Mesendoderm (in vitro differentiated cells): ENCODE measurements at regions not wholly inside any gene's neighbourhood (a gene's known extent, or its start where the extent isn't known, plus 50 kb on each side); places are given as distances from the start of the nearest gene placed in this dataset.
"Not testable (repeated sequence)": the region's sequence is repeated elsewhere in the genome, so short reads cannot be mapped to it uniquely, and the experiment has no call there.

ENCODE experiments used
- DNase-seq: peaks from one replicate; pipeline ENCODE4 v3.0.0; 2013
- H2AK5ac ChIP-seq: 2 replicates; pipeline ENCODE4 v1.6.1; 2013; ENCODE audit warnings: low read length, inconsistent platforms
- H2BK120ac ChIP-seq: 2 replicates; pipeline ENCODE4 v1.6.1; 2013; ENCODE audit warnings: low read depth, mild to moderate bottlenecking, low read length, moderate library complexity, mixed read lengths
- H2BK15ac ChIP-seq: replicated peaks from 2 replicates; pipeline ENCODE4 v1.6.1; 2013; ENCODE audit warnings: low read depth, mild to moderate bottlenecking, moderate library complexity
- H2BK5ac ChIP-seq: 2 replicates; pipeline ENCODE4 v1.6.1; 2013; ENCODE audit warnings: low read length, inconsistent platforms
- H3K18ac ChIP-seq: 2 replicates; pipeline ENCODE4 v1.6.1; 2013; ENCODE audit warnings: mild to moderate bottlenecking, low read length, mixed read lengths
- H3K23ac ChIP-seq: one replicate; pipeline ENCODE4 v1.6.1; 2013; ENCODE audit warnings: low read length
- H3K27ac ChIP-seq: 2 replicates; pipeline ENCODE4 v1.5.1; 2013; ENCODE audit warnings: low read depth, mild to moderate bottlenecking, inconsistent platforms, low read length, moderate library complexity
- H3K27me3 ChIP-seq: 2 replicates; pipeline ENCODE4 v1.6.1; 2013; ENCODE audit warnings: low read length, control low read depth, mild to moderate bottlenecking, inconsistent platforms; ENCODE audit not compliant: insufficient read depth, poor library complexity
- H3K36me3 ChIP-seq: 2 replicates; pipeline ENCODE4 v1.6.1; 2013; ENCODE audit warnings: low read length, inconsistent platforms; ENCODE audit not compliant: control insufficient read depth, insufficient read depth
- H3K4ac ChIP-seq: one replicate; pipeline ENCODE4 v1.6.1; 2013; ENCODE audit warnings: low read depth, mild to moderate bottlenecking, low read length, moderate library complexity
- H3K4me1 ChIP-seq: 2 replicates; pipeline ENCODE4 v1.6.1; 2013; ENCODE audit warnings: low read depth, low read length, inconsistent platforms; ENCODE audit not compliant: control insufficient read depth
- H3K4me2 ChIP-seq: 2 replicates; pipeline ENCODE4 v1.6.1; 2013; ENCODE audit warnings: low read length
- H3K4me3 ChIP-seq: 2 replicates; pipeline ENCODE4 v1.5.1; 2013; ENCODE audit warnings: mild to moderate bottlenecking, low read length
- H3K56ac ChIP-seq: one replicate; pipeline ENCODE4 v1.6.1; 2013; ENCODE audit warnings: low read length
- H3K79me1 ChIP-seq: 2 replicates; pipeline ENCODE4 v1.6.1; 2013; ENCODE audit warnings: low read length, inconsistent platforms
- H3K79me2 ChIP-seq: 2 replicates; pipeline ENCODE4 v1.6.1; 2013; ENCODE audit warnings: mild to moderate bottlenecking, low read length; ENCODE audit not compliant: control insufficient read depth, insufficient read depth
- H3K9ac ChIP-seq: 2 replicates; pipeline ENCODE4 v1.6.1; 2013; ENCODE audit warnings: low read length, inconsistent platforms
- H4K5ac ChIP-seq: one replicate; pipeline ENCODE4 v1.6.1; 2013; ENCODE audit warnings: low read length
- H4K8ac ChIP-seq: one replicate; pipeline ENCODE4 v1.6.1; 2013; ENCODE audit warnings: low read depth, mild to moderate bottlenecking, control low read depth, low read length, moderate library complexity
- WGBS: extraction: QIAGEN DNeasy Blood & Tissue Kit; methylation state at CpG from one replicate; pipeline ENCODE4 v1.1.7; 2013; ENCODE audit warnings: low lambda C conversion rate, missing lambda C conversion rate; ENCODE audit not compliant: insufficient coverage; ENCODE audit errors: extremely low coverage; 5-methylcytosine and 5-hydroxymethylcytosine counted together

GRCh38 chr1:115506924-115507589 is 134.7 kb upstream of the VANGL1 start:
- H3K27me3 ChIP-seq = no peaks in the 10 kb centered on the region
- H2AK5ac ChIP-seq = no peak overlapping the region
- no peak overlapping the region for H3K4me2 ChIP-seq
- H3K36me3 ChIP-seq = no peaks in the 10 kb centered on the region
- no peak overlapping the region for H3K9ac ChIP-seq
- WGBS = no CpG with 5 or more reads among the region's 10 CpGs
- H4K5ac ChIP-seq = no peak overlapping the region
- H3K4me1 ChIP-seq = peaks cover 4% of the 10 kb centered on the region
- H3K4ac ChIP-seq = no peak overlapping the region
- no peak overlapping the region for H3K27ac ChIP-seq
- H2BK5ac ChIP-seq = no peak overlapping the region
- H2BK120ac ChIP-seq = no peak overlapping the region
- no peak overlapping the region for H4K8ac ChIP-seq
- H3K79me1 ChIP-seq = no peaks in the 10 kb centered on the region
- H3K4me3 ChIP-seq = no peak overlapping the region
- no peak overlapping the region for H3K18ac ChIP-seq
- H3K23ac ChIP-seq = no peak overlapping the region
- peak overlapping the region; percentile 53 for H3K56ac ChIP-seq
- DNase-seq = peak; percentile 82
- no peak overlapping the region for H2BK15ac ChIP-seq
- no peaks in the 10 kb centered on the region for H3K79me2 ChIP-seq

GRCh38 chr1:115506518-115506917 is 135.3 kb upstream of the VANGL1 start:
- no peak overlapping the region for H2BK15ac ChIP-seq
- no peak overlapping the region for H3K4me2 ChIP-seq
- peak; percentile 48 for DNase-seq
- no peak overlapping the region for H3K23ac ChIP-seq
- no peak overlapping the region for H4K8ac ChIP-seq
- peak overlapping the region; percentile 53 for H3K56ac ChIP-seq
- H3K4ac ChIP-seq = no peak overlapping the region
- H3K79me1 ChIP-seq = no peaks in the 10 kb centered on the region
- H2BK5ac ChIP-seq = no peak overlapping the region
- H3K4me1 ChIP-seq = peaks cover 4% of the 10 kb centered on the region
- no peaks in the 10 kb centered on the region for H3K79me2 ChIP-seq
- H3K4me3 ChIP-seq = no peak overlapping the region
- WGBS = no CpG with 5 or more reads among the region's 8 CpGs
- H2AK5ac ChIP-seq = no peak overlapping the region
- no peak overlapping the region for H2BK120ac ChIP-seq
- no peak overlapping the region for H3K27ac ChIP-seq
- no peak overlapping the region for H4K5ac ChIP-seq
- H3K9ac ChIP-seq = no peak overlapping the region
- H3K36me3 ChIP-seq = no peaks in the 10 kb centered on the region
- no peak overlapping the region for H3K18ac ChIP-seq
- no peaks in the 10 kb centered on the region for H3K27me3 ChIP-seq

GRCh38 chr1:115505148-115505571 is 136.6 kb upstream of the VANGL1 start:
- Histone ChIP-seq H3K18ac (no peak overlapping the region), H2BK15ac (no peak overlapping the region), H3K36me3 (no peaks in the 10 kb centered on the region), H3K27me3 (no peaks in the 10 kb centered on the region), H3K9ac (no peak overlapping the region), H2AK5ac (no peak overlapping the region), H3K4me2 (no peak overlapping the region), H4K8ac (no peak overlapping the region), H3K23ac (no peak overlapping the region), H3K4me3 (no peak overlapping the region), H3K4me1 (peaks cover 4% of the 10 kb centered on the region), H3K79me2 (no peaks in the 10 kb centered on the region), H3K79me1 (no peaks in the 10 kb centered on the region), H4K5ac (no peak overlapping the region), H3K56ac (no peak overlapping the region), H2BK120ac (no peak overlapping the region), H2BK5ac (no peak overlapping the region), H3K4ac (no peak overlapping the region), H3K27ac (no peak overlapping the region)
- DNase-seq = no peak

- not testable (repeated sequence) for H2BK15ac ChIP-seq, H3K23ac ChIP-seq, H3K79me1 ChIP-seq, H4K8ac ChIP-seq, H2BK5ac ChIP-seq, H3K4me2 ChIP-seq, H4K5ac ChIP-seq, H2AK5ac ChIP-seq, H3K79me2 ChIP-seq, H3K9ac ChIP-seq, H3K56ac ChIP-seq, H3K4me1 ChIP-seq, H3K27me3 ChIP-seq, H3K36me3 ChIP-seq, H3K4ac ChIP-seq, H3K27ac ChIP-seq, H3K18ac ChIP-seq, H2BK120ac ChIP-seq, DNase-seq, H3K4me3 ChIP-seq
- WGBS = no CpG with 5 or more reads among the region's 4 CpGs
Measured at GRCh38 chr1:115502183-115502582, 139.6 kb upstream of the VANGL1 start.

GRCh38 chr1:115501476-115501875 is 140.3 kb upstream of the VANGL1 start:
- Histone ChIP-seq H3K4me3 (no peak overlapping the region), H2BK120ac (no peak overlapping the region), H2BK5ac (no peak overlapping the region), H3K4ac (no peak overlapping the region), H3K79me1 (no peaks in the 10 kb centered on the region), H3K9ac (no peak overlapping the region), H3K27me3 (no peaks in the 10 kb centered on the region), H3K23ac (no peak overlapping the region), H2BK15ac (no peak overlapping the region), H3K4me2 (no peak overlapping the region), H3K27ac (no peak overlapping the region), H3K4me1 (no peaks in the 10 kb centered on the region), H4K8ac (no peak overlapping the region), H3K36me3 (no peaks in the 10 kb centered on the region), H3K56ac (no peak overlapping the region), H4K5ac (no peak overlapping the region), H3K79me2 (no peaks in the 10 kb centered on the region), H2AK5ac (no peak overlapping the region), H3K18ac (no peak overlapping the region)
- DNase-seq = no peak
- WGBS = no CpG with 5 or more reads among the region's 1 CpG

GRCh38 chr1:115499253-115499652 is 142.5 kb upstream of the VANGL1 start:
- Histone ChIP-seq H3K23ac (no peak overlapping the region), H3K18ac (no peak overlapping the region), H2AK5ac (no peak overlapping the region), H3K56ac (no peak overlapping the region), H2BK15ac (no peak overlapping the region), H3K79me1 (no peaks in the 10 kb centered on the region), H4K5ac (no peak overlapping the region), H4K8ac (no peak overlapping the region), H3K79me2 (no peaks in the 10 kb centered on the region), H3K4ac (no peak overlapping the region), H3K4me3 (no peak overlapping the region), H2BK120ac (no peak overlapping the region), H3K4me1 (no peaks in the 10 kb centered on the region), H3K9ac (no peak overlapping the region), H2BK5ac (no peak overlapping the region), H3K27ac (no peak overlapping the region), H3K27me3 (no peaks in the 10 kb centered on the region), H3K36me3 (no peaks in the 10 kb centered on the region), H3K4me2 (no peak overlapping the region)
- DNase-seq = no peak
- no CpG with 5 or more reads among the region's 2 CpGs for WGBS
